ENCODE measurements at regions not wholly inside any gene's neighbourhood (a gene's known extent, or its start where the extent isn't known, plus 50 kb on each side); places are given as distances from the start of the nearest gene placed in this dataset.

DNA sequence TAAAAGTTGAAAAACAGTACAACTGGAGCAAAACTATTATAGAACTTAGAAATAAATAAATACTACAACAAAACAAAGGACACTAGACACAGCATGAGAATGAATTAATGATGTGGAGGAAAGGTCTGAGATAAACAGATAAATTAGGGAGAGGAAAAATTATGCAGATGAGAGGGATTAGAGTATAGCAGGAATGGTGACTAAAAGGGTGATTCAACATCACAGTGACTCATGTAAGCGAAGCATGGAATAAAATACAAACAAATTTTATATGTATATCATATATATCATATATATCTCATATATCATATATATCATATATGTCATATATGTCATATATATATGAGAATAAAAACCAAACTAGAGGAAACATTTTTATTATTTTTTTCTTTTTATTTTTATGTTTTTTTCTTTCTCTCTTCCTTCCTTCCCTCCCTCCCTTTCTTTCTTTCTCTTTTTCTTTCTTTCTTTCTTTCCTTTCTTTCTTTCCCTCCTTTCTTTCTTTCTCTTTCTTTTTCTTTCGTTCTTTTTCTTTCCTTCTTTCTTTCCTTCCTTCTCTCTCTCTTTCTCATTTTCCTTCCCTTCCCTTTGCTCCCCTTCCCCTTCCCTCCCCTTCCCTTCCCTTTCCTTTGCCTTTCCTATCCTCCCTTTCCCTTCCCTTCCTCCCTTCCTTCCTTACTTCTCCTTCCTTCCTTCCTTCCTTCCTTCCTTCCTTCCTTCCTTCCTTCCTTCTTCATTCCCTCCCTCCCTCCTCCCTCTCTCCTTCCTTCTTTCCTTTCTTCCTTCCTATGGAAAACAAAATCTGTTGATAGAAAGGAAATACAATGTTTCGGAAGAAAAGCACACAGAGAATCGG lies 1014.6 kb downstream of the GRIK2 start:
- no peak for FAIRE-seq

GRCh38 chr6:102405860-102406259 lies 1012.4 kb downstream of the GRIK2 start:
- FAIRE-seq (no peak), DNase-seq (ENCODE audit: insufficient read length) (no peak)
- TF ChIP-seq POLR2AphosphoS5 (IDR thresholded peaks at IDR 0.05; ENCODE audit: low read depth, low read length) (no peak), POLR2A (IDR thresholded peaks at IDR 0.05; ENCODE audit: low read depth, low read length) (no peak), TAF1 (IDR thresholded peaks at IDR 0.05; ENCODE audit: borderline replicate concordance, low read depth, low read length) (no peak)

More for the DNA sequence above, 1014.6 kb downstream of the GRIK2 start:
- DNase-seq (ENCODE audit: insufficient read length), result no peak
- TF ChIP-seq POLR2A (IDR thresholded peaks at IDR 0.05; ENCODE audit: low read depth, low read length) (no peak), TAF1 (IDR thresholded peaks at IDR 0.05; ENCODE audit: borderline replicate concordance, low read depth, low read length) (no peak), POLR2AphosphoS5 (IDR thresholded peaks at IDR 0.05; ENCODE audit: low read depth, low read length) (no peak)

DNA sequence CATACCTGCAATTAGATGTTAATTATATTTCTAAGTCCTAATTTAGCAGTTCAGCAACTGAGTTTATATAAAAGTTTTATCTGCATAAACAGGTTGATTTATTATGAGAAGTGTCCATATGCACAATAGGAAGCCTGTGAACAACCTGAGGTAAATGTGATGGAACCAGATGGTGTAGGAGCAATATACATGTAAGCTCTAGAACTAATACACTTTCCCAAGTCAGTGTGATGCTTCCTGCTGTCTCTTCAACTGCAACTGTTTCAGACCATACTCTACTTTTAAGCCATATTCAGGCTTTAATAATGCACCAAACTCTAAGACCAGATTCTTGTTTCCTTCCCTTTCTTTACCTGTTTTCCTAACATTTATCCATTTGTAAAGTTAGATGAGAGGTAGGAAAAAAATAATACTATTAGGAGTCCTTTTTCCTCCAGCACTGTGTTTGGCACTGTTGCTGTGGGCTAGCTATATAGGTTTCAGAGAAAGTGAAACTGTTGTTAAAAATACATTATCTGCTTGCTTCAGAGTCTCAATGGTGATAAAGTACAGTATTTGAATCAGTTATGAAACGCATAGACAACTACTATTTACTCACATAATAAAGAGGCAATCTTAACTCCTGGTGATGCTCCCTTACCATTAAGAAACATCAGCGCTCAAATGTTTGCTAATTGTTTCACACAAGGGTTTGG lies 1009.3 kb downstream of the GRIK2 start:
- TF ChIP-seq TAF1 (IDR thresholded peaks at IDR 0.05; ENCODE audit: borderline replicate concordance, low read depth, low read length) (no peak), POLR2AphosphoS5 (IDR thresholded peaks at IDR 0.05; ENCODE audit: low read depth, low read length) (no peak), POLR2A (IDR thresholded peaks at IDR 0.05; ENCODE audit: low read depth, low read length) (no peak)
- FAIRE-seq, result no peak
- DNase-seq (ENCODE audit: insufficient read length), result no peak

DNA sequence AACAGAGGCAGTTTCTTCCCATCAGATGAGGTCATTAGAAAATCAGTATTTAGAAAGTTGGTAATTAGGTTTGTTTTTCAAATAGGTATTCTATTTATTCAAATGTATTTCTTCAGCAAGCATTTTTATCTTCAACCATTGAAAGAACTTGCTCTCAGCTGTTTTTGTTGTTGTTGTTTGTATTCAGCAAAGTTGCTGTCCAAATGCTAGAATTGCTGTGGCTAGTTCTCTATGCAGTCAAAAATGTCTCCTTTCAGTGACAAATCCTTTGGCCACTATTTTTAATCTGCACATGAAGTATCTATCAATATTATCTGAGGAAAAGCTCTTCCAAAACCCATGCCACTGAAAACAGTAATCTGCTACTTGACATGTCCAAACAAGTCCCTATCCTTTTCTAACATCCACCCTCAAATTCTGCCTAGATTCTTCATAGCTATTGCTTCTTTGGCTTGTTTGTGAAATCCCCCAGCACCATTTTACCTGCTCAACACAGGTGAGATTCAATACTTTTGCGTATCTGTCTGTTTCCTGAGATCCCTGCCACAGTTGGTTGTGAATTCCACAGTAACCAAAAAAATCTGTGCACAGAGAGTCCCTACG lies 1005.4 kb downstream of the GRIK2 start:
- FAIRE-seq (no peak), DNase-seq (ENCODE audit: insufficient read length) (no peak)
- TF ChIP-seq POLR2AphosphoS5 (IDR thresholded peaks at IDR 0.05; ENCODE audit: low read depth, low read length) (no peak), POLR2A (IDR thresholded peaks at IDR 0.05; ENCODE audit: low read depth, low read length) (no peak), TAF1 (IDR thresholded peaks at IDR 0.05; ENCODE audit: borderline replicate concordance, low read depth, low read length) (no peak)

DNA sequence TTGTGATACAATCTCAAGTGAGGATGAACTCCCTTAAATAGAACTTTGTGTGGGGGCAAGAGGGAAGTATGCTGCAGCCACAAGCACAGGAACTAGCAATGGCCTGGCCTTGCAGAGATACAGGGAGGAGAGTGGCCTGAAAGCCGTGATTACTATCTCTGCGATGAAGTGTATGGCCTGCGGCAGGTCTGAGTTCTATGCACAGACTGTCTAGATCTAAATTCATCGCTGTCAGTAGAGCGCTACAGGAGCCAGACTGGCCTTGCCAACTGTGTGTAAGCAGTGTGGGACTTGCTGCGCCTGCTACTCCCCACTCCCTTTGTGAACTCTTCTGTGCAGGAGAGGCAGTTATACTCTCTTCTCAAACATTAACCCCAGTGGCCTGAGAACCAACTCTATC lies 997.0 kb downstream of the GRIK2 start:
- FAIRE-seq, result no peak
- TF ChIP-seq POLR2AphosphoS5 (IDR thresholded peaks at IDR 0.05; ENCODE audit: low read depth, low read length), result no peak
- no peak for TF ChIP-seq TAF1 (IDR thresholded peaks at IDR 0.05; ENCODE audit: borderline replicate concordance, low read depth, low read length)
- TF ChIP-seq POLR2A (IDR thresholded peaks at IDR 0.05; ENCODE audit: low read depth, low read length), result no peak
- no peak for DNase-seq (ENCODE audit: insufficient read length)

- TF ChIP-seq TAF1 (IDR thresholded peaks at IDR 0.05; ENCODE audit: borderline replicate concordance, low read depth, low read length), result no peak
- TF ChIP-seq POLR2AphosphoS5 (IDR thresholded peaks at IDR 0.05; ENCODE audit: low read depth, low read length), result no peak
- TF ChIP-seq POLR2A (IDR thresholded peaks at IDR 0.05; ENCODE audit: low read depth, low read length), result no peak
- FAIRE-seq, result no peak
These were observed 996.5 kb downstream of the GRIK2 start for GRCh38 chr6:102389994-102390393.

DNA sequence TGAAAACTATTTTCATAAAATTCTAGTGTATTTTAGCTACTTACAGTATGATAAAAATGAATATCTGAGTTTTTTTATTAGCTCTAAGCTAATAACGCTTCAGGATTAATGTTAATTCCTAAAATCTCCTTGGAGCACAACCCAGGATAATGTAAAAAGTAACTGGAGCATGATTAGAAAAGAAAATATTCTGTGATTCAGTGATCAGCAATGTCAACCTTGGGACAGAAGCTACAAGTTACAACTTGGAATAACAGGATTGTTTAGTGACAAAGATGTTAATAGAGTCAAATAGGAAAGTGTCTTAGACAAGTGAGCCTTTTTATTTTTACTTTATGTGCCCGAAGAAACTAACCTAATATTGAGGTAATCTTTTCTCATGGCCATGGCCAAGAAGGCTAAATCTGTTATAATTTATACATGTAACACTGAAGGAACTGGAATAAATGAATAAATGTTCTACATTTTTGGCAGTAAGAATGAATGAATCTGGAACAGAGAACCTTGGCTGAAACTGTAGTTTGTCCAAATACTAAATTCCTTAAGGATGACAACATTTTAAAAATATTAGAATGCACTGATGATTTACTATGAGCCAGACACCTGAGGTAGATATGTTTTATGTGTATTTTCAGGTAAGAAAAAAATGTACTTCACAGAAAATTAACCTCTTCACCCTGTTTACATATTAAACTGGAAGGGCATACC lies 994.0 kb downstream of the GRIK2 start:
- TF ChIP-seq POLR2A (IDR thresholded peaks at IDR 0.05; ENCODE audit: low read depth, low read length), result no peak
- TF ChIP-seq TAF1 (IDR thresholded peaks at IDR 0.05; ENCODE audit: borderline replicate concordance, low read depth, low read length), result no peak
- no peak for TF ChIP-seq POLR2AphosphoS5 (IDR thresholded peaks at IDR 0.05; ENCODE audit: low read depth, low read length)
- FAIRE-seq (no peak), DNase-seq (ENCODE audit: insufficient read length) (no peak)

More at GRCh38 chr6:102389994-102390393, 996.5 kb downstream of the GRIK2 start:
- no peak for DNase-seq (ENCODE audit: insufficient read length)

GRCh38 chr6:102381203-102381602 lies 987.7 kb downstream of the GRIK2 start:
- TF ChIP-seq POLR2A (IDR thresholded peaks at IDR 0.05; ENCODE audit: low read depth, low read length), result no peak
- no peak for DNase-seq (ENCODE audit: insufficient read length)
- FAIRE-seq, result no peak

GRCh38 chr6:102356170-102356569 lies 962.7 kb downstream of the GRIK2 start:
- no peak for TF ChIP-seq POLR2A (IDR thresholded peaks at IDR 0.05; ENCODE audit: low read depth, low read length)
- TF ChIP-seq POLR2AphosphoS5 (IDR thresholded peaks at IDR 0.05; ENCODE audit: low read depth, low read length), result no peak
- TF ChIP-seq TAF1 (IDR thresholded peaks at IDR 0.05; ENCODE audit: borderline replicate concordance, low read depth, low read length), result no peak
- DNase-seq (ENCODE audit: insufficient read length) (no peak), FAIRE-seq (no peak)

- no peak for TF ChIP-seq POLR2AphosphoS5 (IDR thresholded peaks at IDR 0.05; ENCODE audit: low read depth, low read length)
- no peak for TF ChIP-seq POLR2A (IDR thresholded peaks at IDR 0.05; ENCODE audit: low read depth, low read length)
- no peak for TF ChIP-seq TAF1 (IDR thresholded peaks at IDR 0.05; ENCODE audit: borderline replicate concordance, low read depth, low read length)
- DNase-seq (ENCODE audit: insufficient read length) (no peak), FAIRE-seq (no peak)
These were observed 962.1 kb downstream of the GRIK2 start for GRCh38 chr6:102355578-102355977.

GRCh38 chr6:102352552-102352951 lies 959.0 kb downstream of the GRIK2 start:
- no peak for TF ChIP-seq TAF1 (IDR thresholded peaks at IDR 0.05; ENCODE audit: borderline replicate concordance, low read depth, low read length)
- no peak for FAIRE-seq

More at GRCh38 chr6:102352552-102352951, 959.0 kb downstream of the GRIK2 start:
- no peak for DNase-seq (ENCODE audit: insufficient read length)

Measured in GM12892 (cell line).